ENCODE measurements at regions not wholly inside any gene's neighbourhood (a gene's known extent, or its start where the extent isn't known, plus 50 kb on each side); places are given as distances from the start of the nearest gene placed in this dataset.

- DNase-seq, result no peak
- no peaks in the 10 kb centered on the region for H3K36me3 ChIP-seq (ENCODE audit: low read depth)
- no peak for ATAC-seq
- no peak overlapping the region for H3K4me3 ChIP-seq
- peaks cover 25% of the 10 kb centered on the region for H3K4me1 ChIP-seq (ENCODE audit: low read depth)
- intact Hi-C loops (cut with DNase I, micrococcal nuclease), result no loop called here
- H3K9me3 ChIP-seq, result no peaks in the 10 kb centered on the region
- TF ChIP-seq, protein P1, sequence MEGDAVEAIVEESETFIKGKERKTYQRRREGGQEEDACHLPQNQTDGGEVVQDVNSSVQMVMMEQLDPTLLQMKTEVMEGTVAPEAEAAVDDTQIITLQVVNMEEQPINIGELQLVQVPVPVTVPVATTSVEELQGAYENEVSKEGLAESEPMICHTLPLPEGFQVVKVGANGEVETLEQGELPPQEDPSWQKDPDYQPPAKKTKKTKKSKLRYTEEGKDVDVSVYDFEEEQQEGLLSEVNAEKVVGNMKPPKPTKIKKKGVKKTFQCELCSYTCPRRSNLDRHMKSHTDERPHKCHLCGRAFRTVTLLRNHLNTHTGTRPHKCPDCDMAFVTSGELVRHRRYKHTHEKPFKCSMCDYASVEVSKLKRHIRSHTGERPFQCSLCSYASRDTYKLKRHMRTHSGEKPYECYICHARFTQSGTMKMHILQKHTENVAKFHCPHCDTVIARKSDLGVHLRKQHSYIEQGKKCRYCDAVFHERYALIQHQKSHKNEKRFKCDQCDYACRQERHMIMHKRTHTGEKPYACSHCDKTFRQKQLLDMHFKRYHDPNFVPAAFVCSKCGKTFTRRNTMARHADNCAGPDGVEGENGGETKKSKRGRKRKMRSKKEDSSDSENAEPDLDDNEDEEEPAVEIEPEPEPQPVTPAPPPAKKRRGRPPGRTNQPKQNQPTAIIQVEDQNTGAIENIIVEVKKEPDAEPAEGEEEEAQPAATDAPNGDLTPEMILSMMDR (IDR thresholded peaks at IDR 0.05), result no peak
Measured at GRCh38 chr10:94065787-94066186, 72.1 kb downstream of the PLCE1 start.

DNA sequence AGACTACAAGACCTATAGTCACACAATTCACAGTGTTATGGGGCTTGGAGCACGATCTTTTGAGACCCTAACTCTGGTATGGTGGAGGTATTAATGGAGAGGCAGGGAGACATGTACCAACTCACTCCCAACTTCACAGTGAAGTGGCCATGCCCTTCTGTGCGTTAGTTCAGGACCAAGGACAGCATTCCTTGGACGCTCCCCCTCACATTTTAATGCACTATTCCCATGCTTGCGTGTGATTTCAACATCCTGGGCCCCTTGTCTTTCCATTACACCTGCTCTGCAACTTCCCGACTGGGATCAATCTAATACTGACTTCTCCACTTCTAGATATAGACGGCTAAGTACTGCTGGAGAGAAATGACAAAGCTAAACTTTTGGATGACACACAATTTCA lies 72.7 kb downstream of the PLCE1 start:
- no peaks in the 10 kb centered on the region for H3K9me3 ChIP-seq
- intact Hi-C loops (cut with DNase I, micrococcal nuclease), result no loop called here
- peak in 1 of 3 donors; percentile 30 for DNase-seq
- H3K36me3 ChIP-seq (ENCODE audit: low read depth), result no peaks in the 10 kb centered on the region
- peaks cover 25% of the 10 kb centered on the region for H3K4me1 ChIP-seq (ENCODE audit: low read depth)
- TF ChIP-seq, protein P1 (IDR thresholded peaks at IDR 0.05), result no peak
- no peak overlapping the region for H3K4me3 ChIP-seq
- ATAC-seq, result no peak

- Histone ChIP-seq H3K36me3 (ENCODE audit: low read depth) (no peaks in the 10 kb centered on the region), H3K4me1 (ENCODE audit: low read depth) (peaks cover 13% of the 10 kb centered on the region), H3K4me3 (no peak overlapping the region), H3K9me3 (no peaks in the 10 kb centered on the region)
- ATAC-seq, result peak; percentile 62
- TF ChIP-seq, protein P1 (IDR thresholded peaks at IDR 0.05), result no peak
- DNase-seq, result peak in 1 of 3 donors; percentile 47
- intact Hi-C loops (cut with DNase I, micrococcal nuclease), result no loop called here
Measured at GRCh38 chr10:94069884-94070283, 76.2 kb downstream of the PLCE1 start.

- peaks cover 2% of the 10 kb centered on the region for H3K4me1 ChIP-seq (ENCODE audit: low read depth)
- H3K4me3 ChIP-seq, result no peak overlapping the region
- H3K9me3 ChIP-seq, result no peaks in the 10 kb centered on the region
- ATAC-seq (no peak), DNase-seq (no peak)
- no peaks in the 10 kb centered on the region for H3K36me3 ChIP-seq (ENCODE audit: low read depth)
- intact Hi-C loops (cut with DNase I, micrococcal nuclease), result no loop called here
- TF ChIP-seq, protein P1 (IDR thresholded peaks at IDR 0.05), result no peak
Measured at GRCh38 chr10:94074462-94074861, 80.7 kb downstream of the PLCE1 start.

GRCh38 chr10:94075506-94075905 lies 81.8 kb downstream of the PLCE1 start:
- ATAC-seq, result no peak
- DNase-seq, result no peak
- TF ChIP-seq, protein P1 (IDR thresholded peaks at IDR 0.05), result no peak

GRCh38 chr10:94076325-94076841 lies 82.7 kb downstream of the PLCE1 start:
- intact Hi-C loops (cut with DNase I, micrococcal nuclease), result no loop called here
- DNase-seq (peak in 1 of 3 donors; percentile 39), ATAC-seq (peak; percentile 80)
- TF ChIP-seq, protein P1 (IDR thresholded peaks at IDR 0.05), result peak; percentile 19
- H3K9me3 ChIP-seq, result no peaks in the 10 kb centered on the region
- H3K4me1 ChIP-seq (ENCODE audit: low read depth), result no peaks in the 10 kb centered on the region
- H3K4me3 ChIP-seq, result no peak overlapping the region
- H3K36me3 ChIP-seq (ENCODE audit: low read depth), result no peaks in the 10 kb centered on the region

More at GRCh38 chr10:94075506-94075905, 81.8 kb downstream of the PLCE1 start:
- Histone ChIP-seq H3K36me3 (ENCODE audit: low read depth) (no peaks in the 10 kb centered on the region), H3K4me3 (no peak overlapping the region), H3K4me1 (ENCODE audit: low read depth) (no peaks in the 10 kb centered on the region), H3K9me3 (no peaks in the 10 kb centered on the region)
- intact Hi-C loops (cut with DNase I, micrococcal nuclease), result no loop called here

All from mucosa of descending colon (tissue), 3 donors.